Uterus (tissue), 2 donors: ENCODE measurements at regions not wholly inside any gene's neighbourhood (a gene's known extent, or its start where the extent isn't known, plus 50 kb on each side); places are given as distances from the start of the nearest gene placed in this dataset.

Source experiments
- POLR2A ChIP-seq, 2 donors: fragments of 450-650 bp; IDR thresholded peaks; one replicate each; pipeline ENCODE4 v1.6.1; 2016; ENCODE audit warnings: antibody characterized with exemption in 2 of 2, mild to moderate bottlenecking in 1 of 2, moderate library complexity in 1 of 2
- TF ChIP-seq, protein P1 (sequence below), 4 experiments: fragments of 200-600 bp in 2 of 4; fragments of 450-650 bp in 2 of 4; sonication (generic) in 2 of 4; IDR thresholded peaks; one replicate each; pipeline ENCODE4 v1.5.1; 2016 to 2019; ENCODE audit warnings: antibody characterized with exemption in 4 of 4, mild to moderate bottlenecking in 2 of 4, moderate library complexity in 1 of 4

- TF ChIP-seq POLR2A (IDR thresholded peaks at IDR 0.05), result no peak
- TF ChIP-seq, protein P1, sequence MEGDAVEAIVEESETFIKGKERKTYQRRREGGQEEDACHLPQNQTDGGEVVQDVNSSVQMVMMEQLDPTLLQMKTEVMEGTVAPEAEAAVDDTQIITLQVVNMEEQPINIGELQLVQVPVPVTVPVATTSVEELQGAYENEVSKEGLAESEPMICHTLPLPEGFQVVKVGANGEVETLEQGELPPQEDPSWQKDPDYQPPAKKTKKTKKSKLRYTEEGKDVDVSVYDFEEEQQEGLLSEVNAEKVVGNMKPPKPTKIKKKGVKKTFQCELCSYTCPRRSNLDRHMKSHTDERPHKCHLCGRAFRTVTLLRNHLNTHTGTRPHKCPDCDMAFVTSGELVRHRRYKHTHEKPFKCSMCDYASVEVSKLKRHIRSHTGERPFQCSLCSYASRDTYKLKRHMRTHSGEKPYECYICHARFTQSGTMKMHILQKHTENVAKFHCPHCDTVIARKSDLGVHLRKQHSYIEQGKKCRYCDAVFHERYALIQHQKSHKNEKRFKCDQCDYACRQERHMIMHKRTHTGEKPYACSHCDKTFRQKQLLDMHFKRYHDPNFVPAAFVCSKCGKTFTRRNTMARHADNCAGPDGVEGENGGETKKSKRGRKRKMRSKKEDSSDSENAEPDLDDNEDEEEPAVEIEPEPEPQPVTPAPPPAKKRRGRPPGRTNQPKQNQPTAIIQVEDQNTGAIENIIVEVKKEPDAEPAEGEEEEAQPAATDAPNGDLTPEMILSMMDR (IDR thresholded peaks at IDR 0.05), result no peak
Measured at GRCh38 chr14:84874436-84874835, 655.5 kb upstream of the FLRT2 start.
